GM23248 (cell line): ENCODE measurements at regions not wholly inside any gene's neighbourhood (a gene's known extent, or its start where the extent isn't known, plus 50 kb on each side); places are given as distances from the start of the nearest gene placed in this dataset.

Experiments
- DNase-seq: peaks from one replicate; pipeline ENCODE4 v3.0.0-alpha.2; 2015
- H2AFZ ChIP-seq: fragments of 200-600 bp; sonication (generic); 2 replicates; pipeline ENCODE4 v1.6.1; 2016; ENCODE audit warnings: antibody characterized with exemption
- H3F3A ChIP-seq: fragments of 200-600 bp; sonication (generic); 2 replicates; pipeline ENCODE4 v1.6.1; 2016; ENCODE audit warnings: mild to moderate bottlenecking, antibody characterized with exemption, mixed run types; ENCODE audit not compliant: insufficient read depth
- H3K27ac ChIP-seq: fragments of 200-600 bp; sonication (generic); 2 replicates; pipeline ENCODE4 v1.5.1; 2016; ENCODE audit warnings: mild to moderate bottlenecking
- H3K27me3 ChIP-seq: fragments of 200-600 bp; sonication (generic); replicated peaks from 2 replicates; pipeline ENCODE4 v1.6.1; 2016; ENCODE audit warnings: mild to moderate bottlenecking; ENCODE audit not compliant: insufficient read depth
- H3K36me3 ChIP-seq: fragments of 200-600 bp; sonication (generic); 2 replicates; pipeline ENCODE4 v1.6.1; 2016; ENCODE audit warnings: low read depth, mild to moderate bottlenecking
- H3K4me1 ChIP-seq: fragments of 200-600 bp; sonication (generic); 2 replicates; pipeline ENCODE4 v1.6.1; 2016; ENCODE audit warnings: mild to moderate bottlenecking; ENCODE audit not compliant: insufficient read depth
- H3K4me2 ChIP-seq: fragments of 200-600 bp; sonication (generic); one replicate; pipeline ENCODE4 v1.6.1; 2016; ENCODE audit warnings: mild to moderate bottlenecking; ENCODE audit not compliant: unreplicated experiment
- H3K4me3 ChIP-seq: fragments of 200-600 bp; sonication (generic); 2 replicates; pipeline ENCODE4 v1.5.1; 2016; ENCODE audit warnings: mild to moderate bottlenecking
- H3K79me2 ChIP-seq: fragments of 200-600 bp; sonication (generic); 2 replicates; pipeline ENCODE4 v1.6.1; 2016; ENCODE audit warnings: mild to moderate bottlenecking; ENCODE audit not compliant: insufficient read depth
- H3K9ac ChIP-seq: fragments of 200-600 bp; sonication (generic); 2 replicates; pipeline ENCODE4 v1.6.1; 2016; ENCODE audit warnings: mild to moderate bottlenecking
- H3K9me2 ChIP-seq: fragments of 200-600 bp; sonication (generic); 2 replicates; pipeline ENCODE4 v1.6.1; 2016; ENCODE audit warnings: mixed run types, mild to moderate bottlenecking, moderate library complexity; ENCODE audit not compliant: insufficient read depth
- H3K9me3 ChIP-seq: fragments of 200-600 bp; sonication (generic); one replicate; pipeline ENCODE4 v1.6.1; 2017; ENCODE audit warnings: low read depth
- H4K20me1 ChIP-seq: fragments of 200-600 bp; sonication (generic); 2 replicates; pipeline ENCODE4 v1.6.0; 2016; ENCODE audit not compliant: insufficient read depth
- EZH2 ChIP-seq: fragments of 200-600 bp; sonication (generic); IDR thresholded peaks from 2 replicates; pipeline ENCODE4 v1.6.1; 2018; ENCODE audit warnings: antibody characterized with exemption, mild to moderate bottlenecking; ENCODE audit not compliant: insufficient read depth, poor library complexity, severe bottlenecking
- EZH2phosphoT487 ChIP-seq: fragments of 200-600 bp; sonication (generic); IDR thresholded peaks from 2 replicates; pipeline ENCODE4 v1.6.1; 2018; ENCODE audit warnings: antibody characterized with exemption, moderate library complexity, mild to moderate bottlenecking, low read depth; ENCODE audit not compliant: insufficient read depth
- WGBS, 2 experiments: methylation state at CpG; one replicate each; pipeline ENCODE4 v1.1.6; 2015 to 2017; ENCODE audit warnings: low lambda C conversion rate in 2 of 2, low coverage in 1 of 2; ENCODE audit errors: missing lambda C conversion rate in 2 of 2; 5-methylcytosine and 5-hydroxymethylcytosine counted together
- in situ Hi-C: fragments of 300-500 bp; cut with MboI; formaldehyde crosslinking; loops from 2 replicates; pipeline ENCODE4 v1.15.0; 2020

DNA sequence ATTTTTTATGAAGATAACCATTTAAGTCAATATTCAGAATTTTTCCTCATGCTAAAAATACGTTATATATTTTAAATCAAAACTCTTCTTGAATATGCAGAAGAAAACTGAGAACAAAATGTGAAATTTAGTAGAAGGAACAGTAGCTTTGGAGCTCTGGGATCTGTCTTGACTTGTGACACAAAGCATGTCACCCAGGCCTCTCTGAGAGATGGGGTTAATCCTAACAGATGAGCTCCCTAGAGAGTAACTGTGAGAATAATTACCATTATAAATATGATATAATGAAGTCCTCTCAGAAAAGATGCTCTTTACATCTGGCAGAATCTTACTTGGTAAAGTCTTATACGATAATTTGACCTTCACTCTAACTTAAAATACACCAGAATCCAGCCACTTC, 272.0 kb downstream of the PTPRC start:
- H3K9ac ChIP-seq: no peak overlapping the region
- peaks cover 5% of the 10 kb centered on the region for H3K9me2 ChIP-seq
- no peaks in the 10 kb centered on the region for H3K36me3 ChIP-seq
- H2AFZ ChIP-seq: no peak overlapping the region
- in situ Hi-C loops: no loop called here
- H3K9me3 ChIP-seq: no peaks in the 10 kb centered on the region
- DNase-seq: no peak
- no peak overlapping the region for H3K4me2 ChIP-seq
- H3K27ac ChIP-seq: no peak overlapping the region
- no peak for TF ChIP-seq EZH2
- TF ChIP-seq EZH2phosphoT487: no peak
- 98% methylated on average over 2 of the region's 2 CpGs for WGBS, 2 experiments
- peaks cover 26% of the 10 kb centered on the region for H3K79me2 ChIP-seq
- peaks cover 42% of the 10 kb centered on the region for H3K4me1 ChIP-seq
- no peaks in the 10 kb centered on the region for H4K20me1 ChIP-seq
- H3F3A ChIP-seq: 0 out of 2 replicates have a peak, but pooled peaks cover 12% of the 10 kb centered on the region
- no peak overlapping the region for H3K4me3 ChIP-seq
- no peaks in the 10 kb centered on the region for H3K27me3 ChIP-seq

DNA sequence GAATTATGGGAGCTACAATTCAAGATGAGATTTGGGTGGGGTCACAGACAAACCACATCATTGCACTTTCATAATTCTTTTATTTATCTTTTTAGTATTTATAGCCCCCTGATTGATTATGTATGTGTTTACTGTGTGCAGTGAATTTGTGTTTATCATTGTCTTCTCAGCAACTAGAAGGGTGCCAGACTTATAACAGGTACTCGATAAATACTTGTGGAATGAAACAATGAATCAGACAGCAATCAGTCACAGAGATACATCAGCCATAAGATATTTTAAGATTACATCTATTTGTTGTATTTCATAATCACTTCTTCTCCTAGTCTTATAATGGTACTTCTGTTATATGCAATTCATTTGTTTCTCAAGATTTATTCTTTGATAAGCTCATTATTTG, 273.2 kb downstream of the PTPRC start:
- DNase-seq: no peak
- 78 to 84% methylated on average over 1 of the region's 1 CpG for WGBS, 2 experiments
- Histone ChIP-seq H3K79me2 (peaks cover 33% of the 10 kb centered on the region), H3K4me1 (peaks cover 47% of the 10 kb centered on the region), H3K27me3 (no peaks in the 10 kb centered on the region), H3K9me3 (no peaks in the 10 kb centered on the region), H4K20me1 (no peaks in the 10 kb centered on the region), H3K27ac (no peak overlapping the region), H3K4me2 (no peak overlapping the region), H3K4me3 (no peak overlapping the region), H3K9me2 (peaks cover 5% of the 10 kb centered on the region), H3F3A (0 out of 2 replicates have a peak, but pooled peaks cover 12% of the 10 kb centered on the region), H3K9ac (no peak overlapping the region), H2AFZ (no peak overlapping the region), H3K36me3 (no peaks in the 10 kb centered on the region)
- in situ Hi-C loops: no loop called here
- no peak for TF ChIP-seq EZH2
- TF ChIP-seq EZH2phosphoT487: no peak

DNA sequence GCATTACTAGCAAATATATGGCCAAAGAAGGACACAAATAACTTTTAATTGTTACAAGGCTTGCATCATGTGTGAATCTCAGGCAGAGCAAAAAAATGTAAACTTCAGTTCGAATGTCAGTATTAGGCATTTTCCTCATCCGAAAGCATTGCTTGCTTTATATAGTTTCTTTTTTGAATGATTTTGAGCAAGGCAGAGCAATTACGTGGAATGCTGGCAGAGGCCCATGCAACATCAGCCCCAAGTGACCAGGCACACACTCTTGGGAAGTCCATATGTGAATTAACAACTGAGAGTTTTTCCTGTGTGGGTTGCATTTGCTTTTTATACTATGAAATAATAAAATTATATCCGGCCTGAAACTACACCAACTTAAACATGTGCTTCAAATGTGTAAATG, 274.8 kb downstream of the PTPRC start:
- in situ Hi-C loops: no loop called here
- H3K4me3 ChIP-seq: no peak overlapping the region
- 51 to 52% methylated on average over 4 of the region's 4 CpGs for WGBS, 2 experiments
- no peaks in the 10 kb centered on the region for H3K27me3 ChIP-seq
- no peaks in the 10 kb centered on the region for H4K20me1 ChIP-seq
- H2AFZ ChIP-seq: peak overlapping the region; percentile 41; the same call in 1 of the 2 replicates
- peaks cover 5% of the 10 kb centered on the region for H3K9me2 ChIP-seq
- H3K4me1 ChIP-seq: peaks cover 45% of the 10 kb centered on the region
- DNase-seq: peak; percentile 53
- no peaks in the 10 kb centered on the region for H3K9me3 ChIP-seq
- H3K36me3 ChIP-seq: no peaks in the 10 kb centered on the region
- H3F3A ChIP-seq: 0 out of 2 replicates have a peak, but pooled peaks cover 12% of the 10 kb centered on the region
- H3K9ac ChIP-seq: no peak overlapping the region
- H3K27ac ChIP-seq: no peak overlapping the region
- no peak for TF ChIP-seq EZH2
- TF ChIP-seq EZH2phosphoT487: no peak
- H3K4me2 ChIP-seq: peak overlapping the region; percentile 55
- H3K79me2 ChIP-seq: peaks cover 31% of the 10 kb centered on the region

DNA sequence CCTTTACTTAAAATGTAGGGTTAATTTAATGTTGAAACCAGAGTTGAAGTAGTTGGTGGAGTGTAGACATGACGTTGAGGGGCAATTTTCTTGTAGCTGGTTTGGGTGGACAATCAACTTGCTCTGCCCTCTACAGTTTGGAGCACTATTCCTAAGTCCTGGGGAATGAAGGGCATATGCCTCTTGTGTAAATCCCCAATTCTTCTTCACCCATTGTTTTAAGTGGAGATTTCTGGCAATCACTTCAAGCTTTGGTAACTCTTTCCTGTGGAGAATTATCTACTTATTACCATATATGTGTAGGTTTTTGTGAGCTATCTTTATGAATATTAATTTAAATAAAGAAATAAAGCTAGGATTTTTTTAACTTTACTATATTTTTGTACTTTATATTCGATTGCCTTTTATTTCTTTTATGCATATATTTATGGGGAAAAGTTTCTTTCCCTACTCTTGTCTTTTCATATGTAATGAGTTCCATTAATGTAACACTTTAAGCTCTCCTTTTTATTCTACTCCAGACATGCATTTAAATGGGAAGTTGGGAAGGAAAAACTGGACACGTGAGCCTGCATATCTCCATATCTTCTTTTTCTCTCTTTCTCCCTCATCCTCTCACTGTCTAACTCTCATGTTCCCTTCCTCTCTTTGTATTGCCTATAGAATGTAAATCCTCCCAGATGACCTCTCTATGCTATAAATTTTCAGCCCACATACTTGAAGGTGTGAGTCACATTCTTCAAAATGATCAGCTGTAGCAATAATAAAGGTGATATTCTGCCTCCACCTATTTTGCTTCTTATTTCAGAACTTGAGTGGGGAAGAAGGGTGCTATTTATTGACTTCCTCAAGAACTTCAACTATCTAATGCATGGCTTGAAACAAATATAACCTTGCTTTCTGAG, 276.7 kb downstream of the PTPRC start:
- Histone ChIP-seq H3K4me1 (peaks cover 36% of the 10 kb centered on the region), H4K20me1 (no peaks in the 10 kb centered on the region), H3K9ac (no peak overlapping the region), H3K9me2 (peaks cover 5% of the 10 kb centered on the region; the same call in 1 of the 2 replicates), H3K4me2 (no peak overlapping the region), H3F3A (0 out of 2 replicates have a peak, but pooled peaks cover 2% of the 10 kb centered on the region), H3K9me3 (no peaks in the 10 kb centered on the region), H3K79me2 (peaks cover 31% of the 10 kb centered on the region), H3K27me3 (no peaks in the 10 kb centered on the region), H3K36me3 (no peaks in the 10 kb centered on the region), H2AFZ (no peak overlapping the region), H3K27ac (no peak overlapping the region), H3K4me3 (no peak overlapping the region)
- TF ChIP-seq EZH2phosphoT487 (no peak), EZH2 (no peak)
- in situ Hi-C loops: no loop called here
- 82 to 86% methylated on average over 3 of the region's 3 CpGs for WGBS, 2 experiments
- DNase-seq: no peak
